Trophoblast cell (in vitro differentiated cells and primary cell): ENCODE measurements at regions not wholly inside any gene's neighbourhood (a gene's known extent, or its start where the extent isn't known, plus 50 kb on each side); places are given as distances from the start of the nearest gene placed in this dataset.

ENCODE experiments used
- DNase-seq, 2 donors: peaks; one replicate each; pipeline ENCODE4 v3.0.0-alpha.2; 2016
- H2AFZ ChIP-seq: 2 replicates; pipeline ENCODE4 v1.6.1; 2013; ENCODE audit warnings: low read length, moderate library complexity, mild to moderate bottlenecking; ENCODE audit not compliant: insufficient read depth, poor library complexity
- H2AK5ac ChIP-seq: 2 replicates; pipeline ENCODE4 v1.6.1; 2013; ENCODE audit warnings: mild to moderate bottlenecking, low read length
- H2BK120ac ChIP-seq: 2 replicates; pipeline ENCODE4 v1.6.1; 2013; ENCODE audit warnings: low read length, mild to moderate bottlenecking, moderate library complexity; ENCODE audit not compliant: insufficient read depth, poor library complexity
- H2BK12ac ChIP-seq: 2 replicates; pipeline ENCODE4 v1.6.1; 2013; ENCODE audit warnings: mild to moderate bottlenecking, low read length, moderate library complexity
- H2BK5ac ChIP-seq: 2 replicates; pipeline ENCODE4 v1.6.1; 2013; ENCODE audit warnings: low read length, low read depth, moderate library complexity, mild to moderate bottlenecking; ENCODE audit not compliant: poor library complexity
- H3K14ac ChIP-seq: 2 replicates; pipeline ENCODE4 v1.6.1; 2013; ENCODE audit warnings: mild to moderate bottlenecking, low read length
- H3K18ac ChIP-seq: 2 replicates; pipeline ENCODE4 v1.6.1; 2013; ENCODE audit warnings: mild to moderate bottlenecking, low read length
- H3K23ac ChIP-seq: 2 replicates; pipeline ENCODE4 v1.6.1; 2013; ENCODE audit warnings: low read length
- H3K27ac ChIP-seq: 2 replicates; pipeline ENCODE4 v1.5.1; 2013; ENCODE audit warnings: low read depth, mild to moderate bottlenecking, inconsistent platforms, low read length, moderate library complexity
- H3K27me3 ChIP-seq: 2 replicates; pipeline ENCODE4 v1.6.1; 2013; ENCODE audit warnings: inconsistent platforms, mild to moderate bottlenecking, low read length, moderate library complexity; ENCODE audit not compliant: insufficient read depth
- H3K36me3 ChIP-seq, 2 experiments: 1 replicate in 1 of 2; 2 replicates in 1 of 2; pipeline ENCODE4 v1.6.1; 2013; ENCODE audit warnings: low read length in 2 of 2, mild to moderate bottlenecking in 2 of 2, moderate library complexity in 1 of 2; ENCODE audit not compliant: insufficient read depth in 2 of 2, control insufficient read depth in 1 of 2
- H3K4ac ChIP-seq: 2 replicates; pipeline ENCODE4 v1.6.1; 2013; ENCODE audit warnings: low read depth, mild to moderate bottlenecking, low read length, moderate library complexity
- H3K4me1 ChIP-seq, 2 experiments: 1 replicate in 1 of 2; 2 replicates in 1 of 2; pipeline ENCODE4 v1.6.1; 2013; ENCODE audit warnings: low read length in 2 of 2, mild to moderate bottlenecking in 2 of 2, moderate library complexity in 1 of 2; ENCODE audit not compliant: insufficient read depth in 2 of 2, control insufficient read depth in 1 of 2
- H3K4me2 ChIP-seq: 2 replicates; pipeline ENCODE4 v1.6.1; 2013; ENCODE audit warnings: inconsistent platforms, mild to moderate bottlenecking, low read length, moderate library complexity
- H3K4me3 ChIP-seq: 2 replicates; pipeline ENCODE4 v1.5.1; 2013; ENCODE audit warnings: mild to moderate bottlenecking, low read depth, low read length, inconsistent platforms
- H3K79me1 ChIP-seq: one replicate; pipeline ENCODE4 v1.6.1; 2013; ENCODE audit warnings: low read length
- H3K79me2 ChIP-seq: 2 replicates; pipeline ENCODE4 v1.6.1; 2013; ENCODE audit warnings: low read length, mild to moderate bottlenecking; ENCODE audit not compliant: control insufficient read depth, insufficient read depth, poor library complexity
- H3K9ac ChIP-seq: 2 replicates; pipeline ENCODE4 v1.6.1; 2013; ENCODE audit warnings: mild to moderate bottlenecking, low read length
- H3K9me3 ChIP-seq: 2 replicates; pipeline ENCODE4 v1.6.1; 2013; ENCODE audit warnings: low read depth, mild to moderate bottlenecking, control low read depth, inconsistent platforms, low read length; ENCODE audit not compliant: insufficient read depth
- H4K12ac ChIP-seq: 2 replicates; pipeline ENCODE4 v1.6.1; 2013; ENCODE audit warnings: low read depth, mild to moderate bottlenecking, low read length, moderate library complexity
- H4K8ac ChIP-seq: 2 replicates; pipeline ENCODE4 v1.6.1; 2013; ENCODE audit warnings: low read depth, mild to moderate bottlenecking, low read length, moderate library complexity
- H4K91ac ChIP-seq: one replicate; pipeline ENCODE4 v1.6.1; 2013; ENCODE audit warnings: low read depth, mild to moderate bottlenecking, low read length, moderate library complexity
- WGBS: extraction: QIAGEN DNeasy Blood & Tissue Kit; methylation state at CpG from one replicate; pipeline ENCODE4 v1.1.7; 2013; ENCODE audit warnings: missing lambda C conversion rate; ENCODE audit not compliant: insufficient read length, insufficient coverage; ENCODE audit errors: extremely low coverage; 5-methylcytosine and 5-hydroxymethylcytosine counted together

GRCh38 chr10:2438248-2438939, 629.0 kb upstream of the PFKP start:
- Histone ChIP-seq H3K4me1 (no peaks in the 10 kb centered on the region), H2BK12ac (no peak overlapping the region), H2BK5ac (no peak overlapping the region), H3K27me3 (no peaks in the 10 kb centered on the region), H2AK5ac (no peak overlapping the region), H3K36me3 (no peaks in the 10 kb centered on the region), H2BK120ac (no peak overlapping the region), H4K12ac (no peak overlapping the region), H3K79me1 (no peaks in the 10 kb centered on the region), H4K8ac (no peak overlapping the region), H3K9me3 (peaks cover 2% of the 10 kb centered on the region), H4K91ac (no peak overlapping the region), H3K14ac (no peak overlapping the region), H3K4me3 (no peak overlapping the region), H2AFZ (no peak overlapping the region), H3K27ac (no peak overlapping the region), H3K4me2 (no peak overlapping the region), H3K18ac (no peak overlapping the region), H3K79me2 (no peaks in the 10 kb centered on the region), H3K23ac (no peak overlapping the region), H3K4ac (no peak overlapping the region), H3K9ac (no peak overlapping the region)
- no peak for DNase-seq
- WGBS = no CpG with 5 or more reads among the region's 7 CpGs

DNA sequence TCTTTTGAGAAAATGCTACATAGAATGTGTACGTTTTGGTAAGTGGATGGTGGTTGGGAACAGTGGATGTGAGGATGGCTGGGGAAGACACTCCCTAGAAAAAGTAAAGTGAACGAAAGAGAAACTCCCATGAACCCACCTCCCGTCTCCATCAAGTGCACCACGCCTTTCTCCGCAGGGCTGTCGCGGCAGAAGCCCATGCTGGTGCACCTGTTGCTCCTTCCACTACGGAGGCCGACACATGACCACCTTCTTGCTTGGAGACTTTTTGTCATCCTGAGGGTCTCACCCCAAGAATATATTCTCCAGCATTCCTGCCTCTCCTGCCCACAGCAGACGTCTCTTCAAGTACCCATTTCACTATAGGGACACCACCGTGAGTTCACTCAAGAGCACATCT, 630.4 kb upstream of the PFKP start:
- Histone ChIP-seq H3K18ac (no peak overlapping the region), H3K4me3 (no peak overlapping the region), H4K12ac (no peak overlapping the region), H3K79me2 (no peaks in the 10 kb centered on the region), H3K36me3 (no peaks in the 10 kb centered on the region), H3K14ac (no peak overlapping the region), H3K23ac (no peak overlapping the region), H3K27ac (no peak overlapping the region), H3K4me2 (no peak overlapping the region), H3K27me3 (no peaks in the 10 kb centered on the region), H2BK5ac (no peak overlapping the region), H2BK12ac (no peak overlapping the region), H4K8ac (no peak overlapping the region), H3K4ac (no peak overlapping the region), H2AFZ (no peak overlapping the region), H2BK120ac (no peak overlapping the region), H4K91ac (no peak overlapping the region), H3K9me3 (peaks cover 2% of the 10 kb centered on the region), H3K79me1 (no peaks in the 10 kb centered on the region), H3K9ac (no peak overlapping the region), H3K4me1 (no peaks in the 10 kb centered on the region), H2AK5ac (no peak overlapping the region)
- DNase-seq = no peak
- WGBS = no CpG with 5 or more reads among the region's 11 CpGs

DNA sequence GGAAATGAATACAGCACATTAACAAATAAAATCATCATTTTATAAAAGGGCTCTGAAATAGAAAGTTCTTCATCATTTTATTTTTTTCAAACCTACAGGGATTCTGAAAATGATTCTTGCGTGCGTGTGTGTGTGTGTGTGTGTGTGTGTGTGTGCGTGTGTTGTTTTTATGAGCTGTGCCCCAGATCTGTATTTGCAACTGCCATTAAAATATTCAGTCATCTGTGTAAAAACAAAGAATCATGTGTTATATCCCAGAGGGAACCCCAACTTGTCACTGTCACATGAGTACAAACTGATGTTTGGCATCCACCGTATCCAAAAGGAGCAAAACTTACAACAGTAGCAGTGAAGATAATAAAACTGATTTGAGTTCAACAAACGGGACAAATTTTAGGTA, 635.4 kb upstream of the PFKP start:
- no peak overlapping the region for H4K12ac ChIP-seq
- H3K4me3 ChIP-seq = no peak overlapping the region
- no peak overlapping the region for H3K23ac ChIP-seq
- H3K27ac ChIP-seq = no peak overlapping the region
- no peak overlapping the region for H2BK12ac ChIP-seq
- H2AK5ac ChIP-seq = no peak overlapping the region
- peaks cover 2% of the 10 kb centered on the region for H3K9me3 ChIP-seq
- H2AFZ ChIP-seq = no peak overlapping the region
- DNase-seq = no peak
- H3K4me2 ChIP-seq = no peak overlapping the region
- H3K4me1 ChIP-seq = no peaks in the 10 kb centered on the region
- no peaks in the 10 kb centered on the region for H3K79me1 ChIP-seq
- no peak overlapping the region for H3K4ac ChIP-seq
- no peak overlapping the region for H3K9ac ChIP-seq
- no peak overlapping the region for H2BK120ac ChIP-seq
- no peaks in the 10 kb centered on the region for H3K36me3 ChIP-seq
- no peak overlapping the region for H2BK5ac ChIP-seq
- H3K18ac ChIP-seq = no peak overlapping the region
- H4K91ac ChIP-seq = no peak overlapping the region
- H3K27me3 ChIP-seq = no peaks in the 10 kb centered on the region
- H3K14ac ChIP-seq = no peak overlapping the region
- no peaks in the 10 kb centered on the region for H3K79me2 ChIP-seq
- WGBS = no CpG with 5 or more reads among the region's 5 CpGs
- no peak overlapping the region for H4K8ac ChIP-seq

DNA sequence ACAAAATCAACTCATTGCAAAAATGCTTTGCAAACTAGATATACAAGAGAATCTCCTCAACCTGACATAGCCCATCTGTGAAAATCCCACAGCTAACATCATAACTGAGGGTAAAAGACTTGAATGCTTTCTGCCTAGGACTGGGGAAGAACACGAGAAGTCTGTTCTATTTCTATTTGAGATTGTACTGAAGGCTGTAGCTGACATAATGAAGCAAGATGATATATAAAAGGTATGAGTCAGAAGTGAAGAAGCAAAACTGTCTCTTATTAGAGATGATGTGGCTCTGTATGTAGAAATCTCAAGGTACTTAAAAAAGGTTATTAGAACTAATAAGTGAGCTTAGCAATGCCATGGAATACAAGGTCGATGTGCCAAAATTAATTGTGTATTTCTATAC, 639.9 kb upstream of the PFKP start:
- Histone ChIP-seq H3K27ac (no peak overlapping the region), H4K91ac (no peak overlapping the region), H3K36me3 (no peaks in the 10 kb centered on the region), H2AK5ac (no peak overlapping the region), H4K12ac (no peak overlapping the region), H3K14ac (no peak overlapping the region), H3K9ac (no peak overlapping the region), H3K4me1 (no peaks in the 10 kb centered on the region), H3K18ac (no peak overlapping the region), H4K8ac (no peak overlapping the region), H3K79me2 (no peaks in the 10 kb centered on the region), H3K27me3 (no peaks in the 10 kb centered on the region), H2BK5ac (no peak overlapping the region), H2AFZ (no peak overlapping the region), H3K23ac (no peak overlapping the region), H3K4me2 (no peak overlapping the region), H3K4me3 (no peak overlapping the region), H2BK120ac (no peak overlapping the region), H3K4ac (no peak overlapping the region), H3K79me1 (no peaks in the 10 kb centered on the region), H3K9me3 (no peaks in the 10 kb centered on the region), H2BK12ac (no peak overlapping the region)
- no peak for DNase-seq
- no CpG with 5 or more reads among the region's 2 CpGs for WGBS
